ENCODE measurements at regions not wholly inside any gene's neighbourhood (a gene's known extent, or its start where the extent isn't known, plus 50 kb on each side); places are given as distances from the start of the nearest gene placed in this dataset.

DNA sequence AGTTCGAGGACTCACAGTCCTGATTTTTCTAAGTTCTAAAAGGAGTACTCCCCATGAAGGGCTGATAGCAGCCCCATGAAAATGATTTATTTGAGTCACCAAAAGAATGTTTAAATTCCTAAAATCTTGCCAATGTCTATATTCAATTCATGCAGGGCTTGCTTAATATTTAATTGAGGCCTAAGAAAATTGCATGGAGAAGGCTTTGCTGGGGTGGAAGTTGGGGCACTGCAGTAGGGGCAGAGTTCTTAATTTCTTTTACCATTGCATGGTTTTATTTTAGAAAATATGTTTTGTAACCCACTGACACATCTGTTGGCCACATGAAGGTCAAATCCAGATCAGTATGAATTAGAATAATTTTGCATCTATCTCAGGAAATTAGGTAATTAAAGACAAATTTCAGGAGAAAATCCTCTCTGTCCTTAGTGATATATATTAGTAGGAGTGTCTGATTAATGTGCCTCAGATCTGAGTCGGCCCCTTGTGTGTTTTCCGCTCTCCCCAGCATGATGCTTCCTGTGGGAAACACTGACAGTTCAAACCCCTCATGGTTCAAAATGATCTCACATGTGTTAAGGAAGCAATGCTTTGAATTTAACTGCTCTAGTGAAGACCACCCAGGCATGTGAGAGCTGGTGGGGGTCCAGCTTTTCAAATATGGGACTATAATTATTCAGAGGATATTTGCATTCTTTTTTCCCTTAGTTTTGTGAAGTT is 54.0 kb upstream of the EGFL6 start:
- TF ChIP-seq MAFK (conservative IDR thresholded peaks at IDR 0.05 in 1 of 2, IDR thresholded peaks at IDR 0.05 in 1 of 2; ENCODE audit: low read length in 2 of 2) (no peak), HIVEP1 (CRISPR knock-in tag; IDR thresholded peaks at IDR 0.05) (no peak)

Data from HepG2 (cell line).